WTC11 (cell line): ENCODE measurements at regions not wholly inside any gene's neighbourhood (a gene's known extent, or its start where the extent isn't known, plus 50 kb on each side); places are given as distances from the start of the nearest gene placed in this dataset.

Experiments
- ATAC-seq: fragments of 200-7000 bp; cut with Tn5 transposase; 2 replicates; pipeline ENCODE4 v1.10.0; 2021; ENCODE audit warnings: mild to moderate bottlenecking, moderate library complexity
- CTCF ChIA-PET: fragments of 300-600 bp; sonication (Branson Sonifier 250); formaldehyde crosslinking; loops from one replicate; lab custom pipeline; 2021; ENCODE audit warnings: antibody characterized with exemption; lab: Charles Lee
- POLR2A ChIA-PET: fragments of 350-600 bp; sonication (Branson Sonifier 250); formaldehyde crosslinking; loops from one replicate; lab custom pipeline; 2021; ENCODE audit warnings: antibody characterized with exemption; lab: Charles Lee
- DNase-seq: peaks from one replicate; pipeline ENCODE4 v3.0.0; 2021; ENCODE audit warnings: low spot score
- H3K27ac Mint-ChIP-seq: 2 replicates; pipeline ENCODE4 v1.8.0; 2021; ENCODE audit warnings: mixed read lengths
- H3K27me3 Mint-ChIP-seq: 2 replicates; pipeline ENCODE4 v1.8.0; 2021; ENCODE audit warnings: low read depth, mild to moderate bottlenecking, moderate library complexity, mixed read lengths
- H3K36me3 Mint-ChIP-seq: 2 replicates; pipeline ENCODE4 v1.8.0; 2021; ENCODE audit warnings: mixed read lengths
- H3K4me1 Mint-ChIP-seq: 2 replicates; pipeline ENCODE4 v1.8.0; 2022; ENCODE audit warnings: mixed read lengths
- H3K4me3 Mint-ChIP-seq: 2 replicates; pipeline ENCODE4 v1.8.0; 2021; ENCODE audit warnings: mild to moderate bottlenecking, moderate library complexity, mixed read lengths
- H3K9me3 Mint-ChIP-seq: 2 replicates; pipeline ENCODE4 v1.8.0; 2021; ENCODE audit warnings: mixed read lengths
- AFF4 ChIP-seq: sonication (generic); formaldehyde crosslinking; IDR thresholded peaks from 2 replicates; pipeline ENCODE4 v1.8.1; 2023; ENCODE audit warnings: mild to moderate bottlenecking, missing genetic modification reagents, borderline replicate concordance
- AR ChIP-seq: fragments of 250-450 bp; sonication (Bioruptor Pico); IDR thresholded peaks from 2 replicates; pipeline ENCODE4 v1.9.0; 2021; ENCODE audit warnings: mild to moderate bottlenecking
- CDX4 ChIP-seq: fragments of 250-450 bp; sonication (Bioruptor Pico); IDR thresholded peaks from 2 replicates; pipeline ENCODE4 v1.9.0; 2021; ENCODE audit warnings: moderate library complexity, mild to moderate bottlenecking, inconsistent platforms, borderline replicate concordance
- CREB1 ChIP-seq: sonication (generic); formaldehyde crosslinking; IDR thresholded peaks from 2 replicates; pipeline ENCODE4 v1.8.0; 2023; ENCODE audit warnings: mild to moderate bottlenecking, missing genetic modification reagents
- CREM ChIP-seq: sonication (generic); formaldehyde crosslinking; IDR thresholded peaks from 2 replicates; pipeline ENCODE4 v1.8.1; 2022; ENCODE audit warnings: mild to moderate bottlenecking, missing genetic modification reagents, moderate library complexity
- ESRRA ChIP-seq: sonication (generic); formaldehyde crosslinking; IDR thresholded peaks from 2 replicates; pipeline ENCODE4 v1.8.1; 2022; ENCODE audit warnings: mild to moderate bottlenecking, missing genetic modification reagents, borderline replicate concordance
- ETV6 ChIP-seq: sonication (generic); formaldehyde crosslinking; IDR thresholded peaks from 2 replicates; pipeline ENCODE4 v1.8.1; 2022; ENCODE audit warnings: mild to moderate bottlenecking, missing genetic modification reagents
- FOXJ3 ChIP-seq: sonication (generic); formaldehyde crosslinking; IDR thresholded peaks from 2 replicates; pipeline ENCODE4 v1.9.0; 2021; ENCODE audit warnings: missing genetic modification reagents, mild to moderate bottlenecking, borderline replicate concordance
- IRF2 ChIP-seq: sonication (generic); formaldehyde crosslinking; IDR thresholded peaks from 2 replicates; pipeline ENCODE4 v1.8.0; 2022; ENCODE audit warnings: low read depth, missing genetic modification reagents, borderline replicate concordance
- MXD4 ChIP-seq: fragments of 250-450 bp; sonication (Bioruptor Pico); IDR thresholded peaks from 2 replicates; pipeline ENCODE4 v1.8.0; 2021; ENCODE audit warnings: mild to moderate bottlenecking, moderate library complexity, borderline replicate concordance
- NFATC4 ChIP-seq: fragments of 250-450 bp; sonication (Bioruptor Pico); IDR thresholded peaks from 2 replicates; pipeline ENCODE4 v1.9.0; 2021; ENCODE audit warnings: mild to moderate bottlenecking
- NR3C1 ChIP-seq: sonication (generic); formaldehyde crosslinking; conservative IDR thresholded peaks from 2 replicates; pipeline ENCODE4 v1.8.1; 2023; ENCODE audit warnings: low read depth, mild to moderate bottlenecking, missing genetic modification reagents
- OVOL2 ChIP-seq: fragments of 250-450 bp; sonication (Bioruptor Pico); IDR thresholded peaks from 2 replicates; pipeline ENCODE4 v1.9.0; 2021; ENCODE audit warnings: mild to moderate bottlenecking, borderline replicate concordance
- STAT6 ChIP-seq: sonication (generic); formaldehyde crosslinking; conservative IDR thresholded peaks from 2 replicates; pipeline ENCODE4 v1.8.1; 2023; ENCODE audit warnings: mild to moderate bottlenecking, low read depth, missing genetic modification reagents, moderate library complexity
- ZNF281 ChIP-seq: sonication (generic); formaldehyde crosslinking; IDR thresholded peaks from 2 replicates; pipeline ENCODE4 v1.8.0; 2023; ENCODE audit warnings: mild to moderate bottlenecking, missing genetic modification reagents
- ZNF317 ChIP-seq: sonication (generic); formaldehyde crosslinking; IDR thresholded peaks from 2 replicates; pipeline ENCODE4 v1.8.1; 2023; ENCODE audit warnings: low read depth, mild to moderate bottlenecking, moderate library complexity, missing genetic modification reagents, borderline replicate concordance

- H3K27ac Mint-ChIP-seq, result no peak overlapping the region
- CTCF ChIA-PET, result interaction anchor here (0.6 kb wide), 1 partner anchor 470 kb away, joined by 3 read pairs; no protein-coding TSS in a partner anchor
- H3K36me3 Mint-ChIP-seq, result no peaks in the 10 kb centered on the region
- H3K9me3 Mint-ChIP-seq, result no peaks in the 10 kb centered on the region
- no peak for TF ChIP-seq STAT6 (CRISPR knock-in tag)
- TF ChIP-seq, all 79 proteins: peak for 0
- no peak overlapping the region for H3K4me3 Mint-ChIP-seq
- peaks cover 3% of the 10 kb centered on the region; the same call in 1 of the 2 replicates for H3K4me1 Mint-ChIP-seq
- ATAC-seq, result no peak
- DNase-seq, result no peak
- POLR2A ChIA-PET, result no interaction called here
- no peaks in the 10 kb centered on the region for H3K27me3 Mint-ChIP-seq
Observed at GRCh38 chr9:96079779-96080178, 204.3 kb downstream of the ERCC6L2 start.

- no peaks in the 10 kb centered on the region for H3K9me3 Mint-ChIP-seq
- ATAC-seq (no peak), DNase-seq (no peak)
- H3K4me3 Mint-ChIP-seq, result no peak overlapping the region
- POLR2A ChIA-PET, result no interaction called here
- TF ChIP-seq CDX4, result no peak
- TF ChIP-seq ETV6 (CRISPR knock-in tag), result no peak
- TF ChIP-seq AFF4 (CRISPR knock-in tag), result no peak
- TF ChIP-seq ZNF281 (CRISPR knock-in tag), result no peak
- TF ChIP-seq IRF2 (CRISPR knock-in tag), result no peak
- no peak for TF ChIP-seq NFATC4 (CRISPR knock-in tag)
- TF ChIP-seq CREM, result no peak
- no peak for TF ChIP-seq AR
- no peak for TF ChIP-seq NR3C1 (CRISPR knock-in tag)
- no peak for TF ChIP-seq CREB1
- no peak for TF ChIP-seq MXD4 (CRISPR knock-in tag)
- TF ChIP-seq FOXJ3 (CRISPR knock-in tag), result no peak
- TF ChIP-seq ZNF317 (CRISPR knock-in tag), result no peak
- no peak for TF ChIP-seq ESRRA
- no peak for TF ChIP-seq OVOL2 (CRISPR knock-in tag)
- CTCF ChIA-PET, result interaction anchor here (1.1 kb wide), 1 partner anchor 139 kb away, joined by 4 read pairs; no protein-coding TSS in a partner anchor
- no peaks in the 10 kb centered on the region for H3K27me3 Mint-ChIP-seq
- H3K4me1 Mint-ChIP-seq, result peaks cover 3% of the 10 kb centered on the region; the same call in 1 of the 2 replicates
- H3K27ac Mint-ChIP-seq, result no peak overlapping the region
- H3K36me3 Mint-ChIP-seq, result no peaks in the 10 kb centered on the region
Observed at GRCh38 chr9:96078897-96079490, 203.5 kb downstream of the ERCC6L2 start.
